HG03378 (cell line): ENCODE measurements at regions not wholly inside any gene's neighbourhood (a gene's known extent, or its start where the extent isn't known, plus 50 kb on each side); places are given as distances from the start of the nearest gene placed in this dataset.
"Not testable (repeated sequence)": the region's sequence is repeated elsewhere in the genome, so short reads cannot be mapped to it uniquely, and the experiment has no call there.

Experiments used
- ATAC-seq: cut with Tn5 transposase; IDR thresholded peaks from one replicate; pipeline ENCODE4 v1.9.1; 2021; ENCODE audit warnings: mild to moderate bottlenecking, moderate library complexity; ENCODE audit not compliant: unreplicated experiment

DNA sequence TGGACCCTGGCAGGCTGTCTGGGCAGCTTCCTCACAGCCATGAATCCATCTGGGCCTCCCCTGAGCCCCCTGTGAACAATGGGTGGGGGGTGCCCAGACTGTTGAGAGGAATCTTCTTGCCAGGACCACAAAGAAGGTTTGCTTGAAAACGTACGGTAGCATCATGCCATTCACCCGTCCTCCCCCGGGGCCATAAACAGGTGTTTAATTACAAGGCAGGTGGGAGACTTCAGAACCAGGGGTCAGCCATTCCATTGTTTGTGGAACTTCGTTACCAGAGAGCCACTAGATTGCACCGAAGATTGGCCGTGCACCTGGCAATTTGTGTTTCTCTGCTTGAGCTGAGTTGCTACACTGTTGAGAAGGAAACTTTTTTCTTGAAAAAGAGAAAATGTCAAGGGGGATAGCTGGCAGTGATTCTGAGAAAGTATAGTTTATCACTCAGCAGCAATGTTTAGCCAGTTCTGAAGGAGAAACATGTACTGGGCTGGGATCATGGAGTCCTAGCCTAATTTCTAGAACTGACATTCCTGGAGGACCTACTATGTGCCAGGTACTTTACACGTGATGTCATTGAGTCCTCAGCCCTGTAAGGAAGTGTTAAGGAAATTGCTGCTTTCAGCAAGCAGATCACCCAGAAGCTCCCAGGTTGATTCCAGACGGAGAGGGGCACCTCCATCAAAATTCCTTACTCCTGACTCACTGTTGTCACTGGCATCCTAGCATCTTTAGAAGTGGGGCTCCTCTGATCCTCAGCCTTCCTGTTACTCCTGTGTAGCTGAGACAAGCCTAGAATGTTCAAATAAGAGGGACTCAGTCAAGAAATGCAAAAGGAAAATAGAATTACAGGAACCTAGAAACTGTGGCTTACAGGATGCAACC lies 103.8 kb upstream of the UBE2E1 start:
- ATAC-seq: no peak

GRCh38 chr3:23704298-23704697 lies 101.5 kb upstream of the UBE2E1 start:
- no peak for ATAC-seq

DNA sequence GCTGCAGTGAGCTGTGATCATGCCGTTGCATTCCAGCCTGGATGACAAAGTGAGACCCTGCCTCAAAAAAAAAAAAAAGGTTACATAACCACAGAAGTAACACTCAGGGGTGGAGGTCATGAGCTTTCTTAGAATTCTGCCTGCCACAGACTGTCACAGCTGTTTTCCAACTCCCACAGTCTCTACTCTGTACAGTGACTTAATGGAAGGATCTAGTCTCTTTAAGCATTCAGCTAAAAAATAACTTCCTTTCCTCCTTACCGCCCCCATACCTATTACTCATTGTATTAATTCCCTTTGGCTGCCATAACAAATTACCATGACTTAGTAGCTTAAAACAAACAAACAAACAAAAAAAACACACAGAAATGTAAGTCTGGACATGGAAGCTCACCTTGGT lies 99.6 kb upstream of the UBE2E1 start:
- ATAC-seq: no peak

DNA sequence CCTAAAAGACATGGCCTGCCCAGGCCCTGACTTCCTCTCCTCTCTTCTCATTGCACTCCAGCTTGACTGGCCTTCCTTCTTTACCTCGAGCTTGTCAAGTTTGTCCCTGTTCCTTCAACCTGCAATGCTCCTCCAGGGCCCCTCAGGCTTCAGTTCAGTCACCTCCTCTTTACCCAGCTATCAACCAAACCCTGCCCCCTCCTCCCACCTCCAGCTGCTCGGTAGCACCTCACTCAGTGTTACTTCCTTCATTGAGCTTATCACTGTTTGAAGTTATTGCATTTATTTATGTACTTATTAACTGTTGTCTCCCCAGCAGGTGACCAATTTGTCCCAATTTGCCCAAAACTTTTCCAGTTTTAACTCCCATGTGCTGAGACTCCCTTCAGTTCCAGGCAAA lies 95.8 kb upstream of the UBE2E1 start:
- ATAC-seq: no peak

DNA sequence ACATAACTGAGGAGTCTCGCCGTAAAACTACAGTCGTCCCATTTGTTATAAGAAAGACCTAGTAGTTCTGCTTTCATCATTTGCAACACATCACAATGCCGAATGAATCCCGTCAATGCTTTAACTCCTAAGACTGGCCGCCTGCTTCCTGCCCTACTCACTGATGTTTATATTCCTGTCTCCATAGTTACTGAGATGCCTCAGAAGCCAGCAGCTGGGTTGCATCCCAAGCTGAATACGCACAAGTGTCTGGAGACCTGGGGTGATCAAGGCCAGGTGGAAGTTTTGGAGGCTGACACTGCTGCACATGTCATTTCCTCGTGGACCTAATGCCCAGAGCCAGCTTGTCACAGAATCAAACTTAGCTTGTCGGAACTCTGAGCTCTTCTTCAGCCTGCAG lies 95.2 kb upstream of the UBE2E1 start:
- no peak for ATAC-seq

- ATAC-seq: peak; percentile 95
These were observed 93.8 kb upstream of the UBE2E1 start for GRCh38 chr3:23711916-23712494.

DNA sequence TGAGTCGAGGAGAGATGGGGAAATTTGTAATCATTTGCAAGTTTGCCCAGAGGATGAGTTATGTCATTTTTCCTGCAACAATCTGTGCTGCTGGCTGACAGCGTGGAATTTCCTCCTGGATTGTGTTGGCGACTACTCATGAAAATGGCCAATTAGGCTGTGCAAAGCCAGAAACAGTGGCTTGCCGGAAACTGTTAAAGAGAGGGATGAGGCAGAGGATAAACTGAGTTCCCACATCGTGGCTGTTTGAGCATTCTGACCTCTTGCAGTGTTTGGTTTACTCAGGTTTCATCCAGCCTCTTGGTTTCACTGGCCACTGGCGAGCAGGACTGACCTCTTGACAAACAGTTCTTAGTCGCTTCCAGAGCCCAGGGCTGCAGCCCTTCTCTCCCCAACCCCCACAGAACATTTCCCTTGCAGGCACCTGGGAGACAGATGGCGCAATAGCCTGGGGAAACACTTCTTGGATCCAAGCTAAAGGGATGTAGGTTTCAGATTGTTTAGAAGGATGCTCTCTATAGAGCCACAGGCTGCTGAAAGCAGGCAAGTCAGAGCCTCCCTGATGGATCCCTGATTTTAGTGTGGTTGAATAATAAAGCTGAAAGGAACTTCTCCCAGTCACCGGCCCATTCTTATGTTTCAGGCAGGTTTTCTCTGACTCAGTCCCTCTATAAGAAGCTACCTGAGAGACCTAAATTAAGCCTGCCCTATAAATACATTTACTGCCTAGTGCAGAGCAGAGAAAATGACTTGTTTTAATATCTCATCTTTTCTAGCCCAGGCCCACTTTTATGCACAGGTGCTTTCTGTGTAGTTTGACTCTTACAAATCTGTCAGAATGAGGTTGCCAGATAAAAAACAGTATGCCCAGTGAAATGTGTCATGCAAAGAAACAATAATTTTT lies 92.8 kb upstream of the UBE2E1 start:
- ATAC-seq: no peak

- ATAC-seq: no peak
These were observed 92.1 kb upstream of the UBE2E1 start for GRCh38 chr3:23713641-23714040.

DNA sequence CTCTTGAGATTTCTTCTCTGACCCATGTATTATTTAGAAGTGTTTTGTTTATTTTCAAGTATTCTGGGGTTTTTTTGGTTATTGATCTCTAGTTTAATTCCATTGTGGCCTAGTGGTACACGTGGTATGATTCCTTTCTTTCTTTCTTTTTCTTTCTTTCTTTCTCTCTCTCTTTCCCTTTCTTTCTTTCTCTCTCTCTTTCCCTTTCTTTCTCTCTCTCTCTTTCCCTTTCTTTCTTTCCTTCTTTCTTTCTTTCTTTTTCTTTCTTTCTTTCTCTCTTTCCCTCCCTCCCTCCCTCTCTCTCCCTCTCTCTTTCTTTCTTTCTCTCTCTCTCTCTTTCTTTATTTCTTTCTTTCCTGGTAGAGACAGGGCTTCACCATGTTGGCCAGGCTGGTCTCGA lies 85.7 kb upstream of the UBE2E1 start:
- ATAC-seq: no peak

- ATAC-seq: no peak
These were observed 84.9 kb upstream of the UBE2E1 start for GRCh38 chr3:23720885-23721284.

GRCh38 chr3:23723141-23723540 lies 82.6 kb upstream of the UBE2E1 start:
- ATAC-seq: no peak

DNA sequence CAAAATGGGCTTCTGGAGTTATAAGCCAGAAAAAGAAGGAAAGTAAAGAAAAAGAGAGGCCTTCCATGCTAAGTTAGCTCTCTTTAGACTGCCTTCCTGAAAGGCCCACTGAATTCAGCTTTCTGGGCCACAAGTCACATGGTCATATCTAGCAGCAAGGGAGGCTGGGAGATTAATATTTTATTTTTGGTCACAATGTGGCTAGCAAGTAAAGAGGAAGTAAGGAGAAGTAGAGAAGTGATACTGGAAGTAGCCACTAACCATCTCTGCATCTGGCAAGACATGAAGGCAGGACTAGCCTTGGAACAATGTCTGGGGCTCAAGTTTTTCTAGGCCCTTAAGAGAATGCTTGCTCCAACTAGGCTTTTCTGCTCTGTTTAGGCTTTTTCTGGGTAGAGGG lies 81.8 kb upstream of the UBE2E1 start:
- peak; percentile 53 for ATAC-seq

- peak; percentile 84 for ATAC-seq
These were observed 78.8 kb upstream of the UBE2E1 start for GRCh38 chr3:23726811-23727548.

- no peak for ATAC-seq
These were observed 77.1 kb upstream of the UBE2E1 start for GRCh38 chr3:23728601-23729117.

DNA sequence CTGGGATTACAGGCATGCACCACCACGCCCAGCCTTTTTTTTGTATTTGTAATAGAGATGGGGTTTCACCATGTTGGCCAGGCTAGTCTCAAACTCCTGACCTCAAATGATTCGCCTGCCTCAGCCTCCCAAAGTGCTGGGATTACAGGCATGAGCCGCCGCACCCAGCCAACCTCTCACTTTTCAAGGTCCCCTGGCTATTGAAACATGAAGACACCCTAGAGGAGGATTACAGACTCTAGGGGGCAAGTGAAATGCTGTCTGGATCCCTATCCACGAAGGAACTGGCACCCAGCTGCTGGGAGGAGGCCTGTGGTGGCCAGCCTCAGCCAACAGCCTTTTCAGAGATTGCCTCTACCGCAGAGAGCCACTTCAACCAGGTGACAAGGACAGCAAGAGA lies 76.4 kb upstream of the UBE2E1 start:
- ATAC-seq: not testable (repeated sequence)

GRCh38 chr3:23734481-23734880 lies 71.3 kb upstream of the UBE2E1 start:
- ATAC-seq: no peak

DNA sequence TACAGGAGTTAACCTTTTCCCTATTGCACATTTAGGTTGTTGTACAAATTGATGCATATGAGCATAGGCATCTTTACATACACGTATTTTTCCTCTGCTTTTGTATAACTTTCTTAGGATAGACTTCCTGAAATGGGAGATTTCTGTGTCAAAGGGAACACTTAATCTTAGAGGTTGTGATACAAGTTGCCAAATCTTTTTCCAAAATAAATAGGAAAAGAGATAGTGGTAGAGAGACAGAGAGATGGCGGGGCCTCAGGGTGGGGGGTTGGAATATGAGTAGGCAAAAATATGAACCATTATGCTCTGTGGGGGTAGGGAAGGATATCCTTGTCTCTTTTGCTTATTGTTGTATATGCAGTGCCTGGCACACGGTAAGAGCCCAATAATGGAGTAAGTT lies 70.7 kb upstream of the UBE2E1 start:
- ATAC-seq: no peak

DNA sequence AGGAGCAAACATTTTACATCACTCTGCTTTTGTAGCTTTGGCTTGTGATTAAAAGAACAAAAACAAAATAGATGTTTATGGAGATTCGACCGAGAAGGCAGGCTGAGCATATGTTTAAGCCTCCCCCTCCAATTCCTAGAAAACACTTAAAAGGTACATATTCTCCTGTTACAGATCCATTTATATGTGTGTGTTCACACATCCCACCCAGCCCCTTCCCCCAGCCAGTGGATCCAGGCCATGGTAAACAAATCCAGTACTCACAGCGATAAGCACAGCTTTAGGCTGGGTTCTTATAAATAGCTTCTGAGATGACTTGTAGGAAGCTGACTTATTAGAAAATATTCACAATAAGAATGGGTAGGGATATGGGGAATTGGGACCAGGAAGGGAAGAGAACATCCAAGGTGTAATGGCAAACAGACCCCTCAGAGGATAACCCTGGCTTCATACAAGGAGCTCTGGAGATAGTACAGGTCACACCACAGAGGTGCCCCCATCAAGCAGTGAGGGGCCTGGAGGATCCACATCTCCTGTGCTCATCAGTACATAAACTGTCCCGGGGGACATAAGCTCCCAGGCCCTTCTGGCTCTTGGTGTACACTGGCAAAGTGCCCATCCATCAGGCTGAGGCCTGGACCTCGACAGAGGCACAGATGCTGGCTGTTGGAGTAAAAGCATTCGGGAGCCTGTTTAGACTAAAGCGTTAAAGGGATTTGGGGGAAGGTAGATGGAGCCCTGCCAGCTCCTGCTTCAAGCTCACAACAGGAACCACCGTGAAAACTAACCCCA lies 70.0 kb upstream of the UBE2E1 start:
- ATAC-seq: no peak

- ATAC-seq: no peak
These were observed 66.8 kb upstream of the UBE2E1 start for GRCh38 chr3:23738944-23739343.

DNA sequence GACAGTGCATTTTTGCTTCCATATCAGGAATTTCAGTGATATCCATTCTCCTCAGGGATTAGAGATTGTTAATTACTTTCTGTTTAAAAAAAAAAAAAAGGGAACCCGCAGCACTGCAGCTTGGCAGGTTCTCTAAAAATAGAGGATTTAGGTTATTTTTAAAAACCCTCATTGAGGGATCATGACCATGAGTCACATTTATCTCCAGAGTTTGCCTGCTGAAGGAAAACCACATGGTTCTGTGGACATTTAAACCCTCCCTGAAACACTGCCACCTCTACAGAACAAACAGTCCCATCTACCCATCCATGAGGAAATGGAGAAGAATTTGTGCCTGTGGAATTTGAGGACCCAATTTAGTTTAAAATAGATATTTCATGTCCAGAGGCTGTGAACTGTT lies 66.2 kb upstream of the UBE2E1 start:
- no peak for ATAC-seq
